ENCODE measurements at regions not wholly inside any gene's neighbourhood (a gene's known extent, or its start where the extent isn't known, plus 50 kb on each side); places are given as distances from the start of the nearest gene placed in this dataset.

GRCh38 chr15:31510057-31510456 is 183.4 kb downstream of the KLF13 start:
- no peak for DNase-seq (ENCODE audit: low read depth)

GRCh38 chr15:31511707-31512310 is 185.2 kb downstream of the KLF13 start:
- DNase-seq (ENCODE audit: low read depth) = no peak

- DNase-seq (ENCODE audit: low read depth) = no peak
These were observed 186.5 kb downstream of the KLF13 start for GRCh38 chr15:31513178-31513577.

- no peak for DNase-seq (ENCODE audit: low read depth)
These were observed 189.8 kb downstream of the KLF13 start for GRCh38 chr15:31516440-31516839.

DNA sequence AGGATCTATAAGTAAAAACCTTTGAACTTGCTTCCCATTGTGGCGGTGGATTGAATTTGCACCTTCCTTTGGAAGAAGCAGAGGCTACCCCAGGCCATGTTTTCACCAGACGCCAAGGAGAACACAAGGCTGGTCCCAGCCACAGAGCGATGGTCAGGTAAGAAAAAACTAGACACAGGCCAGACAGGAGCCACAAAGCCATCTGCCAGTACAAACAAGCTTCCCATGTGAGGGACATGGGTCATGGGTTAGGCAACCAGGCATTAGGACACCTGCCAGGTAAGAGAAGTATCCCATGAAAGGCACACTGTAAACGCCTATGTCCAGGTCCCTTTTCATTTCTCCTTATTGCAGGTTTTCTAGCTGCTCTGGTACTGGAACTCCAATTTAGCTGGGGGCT is 190.2 kb downstream of the KLF13 start:
- DNase-seq (ENCODE audit: low read depth) = no peak

- no peak for DNase-seq (ENCODE audit: low read depth)
These were observed 191.1 kb downstream of the KLF13 start for GRCh38 chr15:31517711-31518110.

DNA sequence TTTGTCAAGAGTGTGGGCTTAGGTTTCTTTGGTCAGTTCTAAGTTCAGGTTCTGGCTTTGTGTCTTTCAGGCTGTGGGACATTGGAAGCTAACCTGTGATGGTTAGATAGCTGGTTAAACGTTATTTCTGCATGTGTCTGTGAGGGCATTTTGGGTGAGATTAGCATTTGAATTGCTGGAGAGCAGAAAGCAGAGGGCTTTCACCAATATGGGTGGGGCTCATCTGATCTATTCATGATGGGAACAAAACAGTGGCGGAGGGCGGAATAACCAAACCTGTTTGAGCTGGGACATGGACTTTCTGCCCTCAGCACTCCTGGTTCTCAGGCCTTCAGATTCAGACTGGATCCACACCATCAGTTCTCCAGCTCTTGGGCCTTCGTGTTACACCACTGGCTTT is 195.4 kb downstream of the KLF13 start:
- no peak for DNase-seq (ENCODE audit: low read depth)

- no peak for DNase-seq (ENCODE audit: low read depth)
These were observed 196.5 kb downstream of the KLF13 start for GRCh38 chr15:31523027-31523654.

GRCh38 chr15:31523655-31524049 is 197.0 kb downstream of the KLF13 start:
- no peak for DNase-seq (ENCODE audit: low read depth)

GRCh38 chr15:31525185-31525695 is 198.6 kb downstream of the KLF13 start:
- no peak for DNase-seq (ENCODE audit: low read depth)

DNA sequence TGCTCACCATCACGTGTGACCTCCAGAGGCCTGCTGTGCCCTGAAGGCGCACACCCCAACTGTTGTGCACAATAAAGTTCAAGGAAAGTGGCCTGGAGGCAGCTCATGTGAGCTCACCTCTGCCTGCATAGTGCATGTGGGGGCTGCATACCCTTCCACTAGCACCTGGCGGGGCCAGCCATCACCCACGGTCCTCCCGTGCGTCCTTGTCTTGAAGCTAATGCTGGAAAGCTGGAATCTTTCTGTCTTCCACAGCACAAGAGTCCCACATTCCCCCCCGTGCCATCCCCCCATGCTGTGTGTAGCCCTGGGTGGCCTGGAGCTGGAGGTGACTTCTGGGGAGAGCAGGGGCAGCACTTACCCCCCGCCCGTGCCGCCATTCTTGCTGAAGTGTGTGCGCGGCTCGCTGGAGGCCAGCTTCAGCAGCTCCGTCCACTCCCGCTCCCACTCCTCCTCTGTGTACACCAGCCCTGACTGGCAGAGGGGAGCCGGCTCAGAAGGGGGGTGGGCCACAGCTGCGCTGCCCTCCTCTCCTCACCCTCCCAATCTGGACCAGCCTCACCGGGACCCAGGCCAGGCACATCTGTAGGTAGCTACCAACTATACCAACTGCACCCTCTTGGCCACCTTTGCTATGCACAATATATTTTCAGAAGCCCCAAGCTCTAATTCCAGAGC is 199.5 kb downstream of the KLF13 start:
- DNase-seq (ENCODE audit: low read depth) = no peak

DNA sequence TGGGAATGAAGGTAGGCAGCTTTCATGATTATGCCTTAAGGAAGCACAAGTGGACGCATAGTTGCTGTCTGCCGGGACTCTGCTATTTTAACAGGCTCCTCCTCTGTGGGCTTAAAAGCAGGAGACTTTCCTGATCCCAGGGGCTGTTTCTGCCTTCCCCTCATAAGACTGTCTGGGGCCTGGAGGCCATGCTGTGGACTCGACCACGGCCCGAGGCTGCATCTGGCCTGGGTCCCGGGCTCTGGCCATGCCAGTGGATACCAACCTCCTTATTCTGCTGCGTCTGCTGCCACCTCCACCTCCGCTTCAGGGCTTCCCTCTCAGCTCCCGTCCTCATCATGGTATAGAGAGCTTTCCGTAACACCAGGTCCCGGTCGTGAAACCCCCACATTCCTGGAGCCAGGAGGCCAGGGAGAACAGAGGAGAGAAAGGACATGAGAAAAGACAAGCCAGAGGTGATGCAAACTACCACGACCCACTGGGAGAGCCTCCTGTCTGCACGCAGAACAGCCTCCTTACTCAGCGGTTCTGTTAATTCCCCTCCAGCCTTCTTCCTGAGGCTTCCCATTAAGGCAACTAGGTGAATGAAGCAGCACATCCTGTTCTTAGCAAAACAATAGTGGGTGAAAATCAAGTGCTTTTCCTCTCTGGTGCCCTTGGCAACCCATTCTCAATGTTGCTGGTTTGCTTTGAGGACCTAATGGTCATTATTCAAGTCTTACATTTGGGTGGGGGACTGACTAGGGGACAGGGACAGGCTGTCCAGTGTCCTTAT is 200.5 kb downstream of the KLF13 start:
- no peak for DNase-seq (ENCODE audit: low read depth)

DNA sequence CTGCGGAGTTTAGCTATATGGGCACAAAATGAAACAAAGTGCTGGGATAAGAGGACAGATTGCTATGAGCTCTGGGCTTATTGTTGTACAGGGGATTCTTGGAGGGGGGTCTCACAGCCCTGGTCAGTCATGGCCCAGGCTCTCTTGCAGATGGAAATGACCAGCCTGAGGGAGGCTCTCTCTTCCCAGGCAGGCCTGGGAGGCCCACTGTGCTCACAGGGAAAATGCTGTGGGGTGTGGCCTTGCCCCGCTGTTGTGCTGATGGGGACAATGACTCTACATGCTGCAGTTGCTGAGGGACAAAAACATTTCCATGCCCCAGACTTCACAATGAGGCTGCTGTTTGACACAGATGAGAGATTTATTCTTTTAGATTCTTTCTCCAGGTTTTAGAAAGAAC is 202.2 kb downstream of the KLF13 start:
- DNase-seq (ENCODE audit: low read depth) = no peak

GRCh38 chr15:31537770-31538592 is 211.3 kb downstream of the KLF13 start:
- no peak for DNase-seq (ENCODE audit: low read depth)

GRCh38 chr15:31540633-31541032 is 214.0 kb downstream of the KLF13 start:
- DNase-seq (ENCODE audit: low read depth) = no peak

GRCh38 chr15:31544361-31544760 is 217.7 kb downstream of the KLF13 start:
- no peak for DNase-seq (ENCODE audit: low read depth)

- no peak for DNase-seq (ENCODE audit: low read depth)
These were observed 218.6 kb downstream of the KLF13 start for GRCh38 chr15:31545257-31545656.

DNA sequence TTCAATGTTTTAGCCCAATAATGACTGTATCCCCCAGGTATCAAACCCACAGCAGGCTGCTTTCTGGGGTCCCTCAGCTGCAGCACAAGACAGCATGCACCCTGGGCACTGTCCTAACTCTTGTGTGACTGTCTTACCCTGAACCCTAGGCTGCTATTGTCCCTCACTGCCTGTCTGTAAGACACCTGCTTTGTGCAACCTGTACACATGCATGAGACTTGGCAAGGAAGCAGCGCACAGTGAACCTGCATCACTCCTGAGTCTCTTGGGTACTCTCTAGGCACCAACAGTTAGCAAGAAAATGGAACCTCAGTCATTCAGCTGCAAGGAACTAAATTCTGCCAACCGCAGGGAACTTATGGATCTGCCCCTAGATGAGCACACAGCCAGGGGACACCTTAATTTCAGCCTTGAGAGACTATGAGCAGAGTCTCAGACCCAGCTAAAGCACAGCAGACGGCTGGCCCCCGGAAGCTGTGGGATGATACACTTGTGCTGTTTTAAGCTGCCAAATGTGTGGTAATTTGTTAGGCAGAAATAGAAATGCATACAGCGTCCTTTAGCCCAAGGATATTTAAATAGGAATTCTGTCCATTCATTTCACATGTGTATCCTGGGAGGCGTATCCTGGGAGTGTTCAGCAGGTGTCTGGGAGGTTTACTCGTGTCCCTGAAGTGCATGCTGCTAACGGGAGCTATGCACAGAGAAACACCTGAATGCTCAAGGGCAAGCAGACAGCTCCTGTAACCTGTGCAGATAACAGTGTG is 223.8 kb downstream of the KLF13 start:
- DNase-seq (ENCODE audit: low read depth) = no peak

- DNase-seq (ENCODE audit: low read depth) = no peak
These were observed 224.7 kb downstream of the KLF13 start for GRCh38 chr15:31551323-31551722.

DNA sequence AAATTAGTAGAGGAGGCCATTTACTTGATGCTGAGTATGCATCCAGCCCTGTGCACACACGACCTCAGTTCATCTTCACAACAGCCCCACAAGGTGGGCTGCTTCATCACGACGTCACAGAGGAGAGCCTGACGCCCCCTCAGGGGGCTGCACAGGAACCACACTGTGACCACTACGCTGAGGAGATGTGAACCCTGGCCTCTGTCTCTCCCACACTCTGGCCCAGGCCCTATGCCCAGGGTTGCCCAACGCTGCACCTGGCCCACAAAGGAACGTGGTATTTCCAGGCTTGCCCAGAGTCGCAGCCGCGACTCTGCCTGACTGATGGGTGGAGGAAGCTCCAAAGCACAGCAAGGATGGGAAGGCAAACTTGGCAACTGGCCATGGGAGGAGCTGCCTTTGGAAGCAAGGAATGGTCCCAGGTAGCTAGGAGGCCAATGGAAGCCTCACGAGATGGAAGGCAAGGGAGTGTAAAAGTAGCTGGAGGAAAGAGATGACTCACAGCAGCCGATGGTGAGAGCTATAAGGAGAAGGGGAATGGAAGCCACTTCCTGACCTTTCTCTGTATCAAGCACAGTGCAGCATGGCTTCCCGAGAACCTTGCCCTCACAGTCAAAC is 226.0 kb downstream of the KLF13 start:
- DNase-seq (ENCODE audit: low read depth) = peak; percentile 10

Data from Daoy (cell line).